Uterus (tissue), 3 donors: ENCODE measurements at regions not wholly inside any gene's neighbourhood (a gene's known extent, or its start where the extent isn't known, plus 50 kb on each side); places are given as distances from the start of the nearest gene placed in this dataset.
"Not testable (repeated sequence)": the region's sequence is repeated elsewhere in the genome, so short reads cannot be mapped to it uniquely, and the experiment has no call there.

Experiments
- DNase-seq, 2 donors: peaks; one replicate each; pipeline ENCODE4 v3.0.0-alpha.2; 2019 to 2020
- H3K27ac ChIP-seq, 2 donors: fragments of 200-600 bp; sonication (generic); 1 replicate in 1 of 2; 2 replicates in 1 of 2; pipeline ENCODE4 v1.5.1; 2016 to 2018
- H3K27me3 ChIP-seq, 2 donors: fragments of 200-600 bp; sonication (generic); one replicate each; pipeline ENCODE4 v1.5.1; 2018 to 2019; ENCODE audit warnings: control low read depth in 1 of 2
- H3K36me3 ChIP-seq, 2 donors: fragments of 200-600 bp; sonication (generic); one replicate each; pipeline ENCODE4 v1.5.1; 2019; ENCODE audit warnings: control low read depth in 1 of 2
- H3K4me1 ChIP-seq, 2 donors: fragments of 200-600 bp; sonication (generic); one replicate each; pipeline ENCODE4 v1.5.1; 2018 to 2019; ENCODE audit warnings: control low read depth in 1 of 2
- H3K4me3 ChIP-seq, 2 donors: fragments of 200-600 bp; sonication (generic); 1 replicate in 1 of 2; 2 replicates in 1 of 2; pipeline ENCODE4 v1.5.1; 2018 to 2019; ENCODE audit warnings: mild to moderate bottlenecking in 1 of 2
- H3K9me3 ChIP-seq, 2 donors: fragments of 200-600 bp; sonication (generic); one replicate each; pipeline ENCODE4 v1.5.1; 2019; ENCODE audit warnings: control low read depth in 1 of 2
- CTCF ChIP-seq, 4 experiments: fragments of 200-600 bp in 2 of 4; fragments of 450-650 bp in 2 of 4; sonication (generic) in 2 of 4; IDR thresholded peaks; one replicate each; pipeline ENCODE4 v1.5.1; 2016 to 2019; ENCODE audit warnings: antibody characterized with exemption in 4 of 4, mild to moderate bottlenecking in 2 of 4, moderate library complexity in 1 of 4
- POLR2A ChIP-seq, 2 donors: fragments of 450-650 bp; IDR thresholded peaks; one replicate each; pipeline ENCODE4 v1.6.1; 2016; ENCODE audit warnings: antibody characterized with exemption in 2 of 2, mild to moderate bottlenecking in 1 of 2, moderate library complexity in 1 of 2
- intact Hi-C: fragments of 100-400 bp; cut with DNase I; formaldehyde crosslinking; loops from one replicate; pipeline ENCODE4 v1.15.1; 2023; ENCODE audit warnings: low total_unique reads
- donor health status: DM: yes; HTN: yes; CAD: no.

- intact Hi-C loops = no loop called here
- Histone ChIP-seq H3K4me1 (no peaks in the 10 kb centered on the region), H3K9me3 (no peaks in the 10 kb centered on the region), H3K4me3 (no peak overlapping the region), H3K27ac (no peak overlapping the region), H3K27me3 (no peaks in the 10 kb centered on the region), H3K36me3 (no peaks in the 10 kb centered on the region)
- no peak for TF ChIP-seq POLR2A (IDR thresholded peaks at IDR 0.05)
- no peak for TF ChIP-seq CTCF (IDR thresholded peaks at IDR 0.05)
- DNase-seq = no peak
Measured at GRCh38 chr2:13252615-13253014, 535.9 kb downstream of the TRIB2 start.

- Histone ChIP-seq H3K27me3 (no peaks in the 10 kb centered on the region), H3K36me3 (no peaks in the 10 kb centered on the region), H3K27ac (no peak overlapping the region), H3K4me3 (no peak overlapping the region), H3K9me3 (no peaks in the 10 kb centered on the region), H3K4me1 (no peaks in the 10 kb centered on the region)
- no peak for DNase-seq
- intact Hi-C loops = no loop called here
- TF ChIP-seq POLR2A (IDR thresholded peaks at IDR 0.05) = no peak
Measured at GRCh38 chr2:13255485-13255884, 538.7 kb downstream of the TRIB2 start.

- Histone ChIP-seq H3K9me3 (no peaks in the 10 kb centered on the region), H3K4me1 (no peaks in the 10 kb centered on the region), H3K4me3 (no peak overlapping the region), H3K27me3 (no peaks in the 10 kb centered on the region), H3K27ac (no peak overlapping the region), H3K36me3 (no peaks in the 10 kb centered on the region)
- intact Hi-C loops = no loop called here
- TF ChIP-seq CTCF (IDR thresholded peaks at IDR 0.05) (no peak), POLR2A (IDR thresholded peaks at IDR 0.05) (no peak)
- DNase-seq = no peak
Measured at GRCh38 chr2:13260402-13260801, 543.7 kb downstream of the TRIB2 start.

- no peak overlapping the region for H3K27ac ChIP-seq
- intact Hi-C loops = no loop called here
- H3K36me3 ChIP-seq = no peaks in the 10 kb centered on the region
- H3K4me1 ChIP-seq = no peaks in the 10 kb centered on the region
- no peak for DNase-seq
- TF ChIP-seq POLR2A (IDR thresholded peaks at IDR 0.05) (no peak), CTCF (IDR thresholded peaks at IDR 0.05) (no peak)
- H3K9me3 ChIP-seq = no peaks in the 10 kb centered on the region
- no peaks in the 10 kb centered on the region for H3K27me3 ChIP-seq
- H3K4me3 ChIP-seq = no peak overlapping the region
Measured at GRCh38 chr2:13266166-13266565, 549.4 kb downstream of the TRIB2 start.

- no peaks in the 10 kb centered on the region for H3K4me1 ChIP-seq
- H3K27me3 ChIP-seq = no peaks in the 10 kb centered on the region
- intact Hi-C loops = no loop called here
- H3K27ac ChIP-seq = no peak overlapping the region
- H3K36me3 ChIP-seq = no peaks in the 10 kb centered on the region
- H3K4me3 ChIP-seq = no peak overlapping the region
- no peak for DNase-seq
- H3K9me3 ChIP-seq = no peaks in the 10 kb centered on the region
- TF ChIP-seq POLR2A (IDR thresholded peaks at IDR 0.05) (no peak), CTCF (IDR thresholded peaks at IDR 0.05) (no peak)
Measured at GRCh38 chr2:13284688-13285087, 568.0 kb downstream of the TRIB2 start.

GRCh38 chr2:13289310-13289709 lies 572.6 kb downstream of the TRIB2 start:
- no peak overlapping the region for H3K4me3 ChIP-seq
- intact Hi-C loops = no loop called here

GRCh38 chr2:13308478-13308805 lies 591.7 kb downstream of the TRIB2 start:
- H3K4me1 ChIP-seq, H3K36me3 ChIP-seq, H3K27me3 ChIP-seq, intact Hi-C loops, H3K27ac ChIP-seq, DNase-seq, H3K9me3 ChIP-seq, H3K4me3 ChIP-seq: not testable (repeated sequence)

More at GRCh38 chr2:13289310-13289709, 572.6 kb downstream of the TRIB2 start:
- Histone ChIP-seq H3K36me3 (no peaks in the 10 kb centered on the region), H3K27ac (no peak overlapping the region), H3K4me1 (no peaks in the 10 kb centered on the region), H3K27me3 (no peaks in the 10 kb centered on the region), H3K9me3 (no peaks in the 10 kb centered on the region)
- no peak for DNase-seq
- TF ChIP-seq POLR2A (IDR thresholded peaks at IDR 0.05) (no peak), CTCF (IDR thresholded peaks at IDR 0.05) (no peak)
